HG03045 (cell line): ENCODE measurements at regions not wholly inside any gene's neighbourhood (a gene's known extent, or its start where the extent isn't known, plus 50 kb on each side); places are given as distances from the start of the nearest gene placed in this dataset.
"Not testable (repeated sequence)": the region's sequence is repeated elsewhere in the genome, so short reads cannot be mapped to it uniquely, and the experiment has no call there.

Experiments used
- ATAC-seq: cut with Tn5 transposase; IDR thresholded peaks from one replicate; pipeline ENCODE4 v1.9.1; 2021; ENCODE audit warnings: mild to moderate bottlenecking, moderate library complexity; ENCODE audit not compliant: unreplicated experiment

- ATAC-seq, result no peak
Observed at GRCh38 chr1:88472714-88473113, 211.4 kb upstream of the PKN2 start.

- no peak for ATAC-seq
Observed at GRCh38 chr1:88474555-88475304, 209.3 kb upstream of the PKN2 start.

- no peak for ATAC-seq
Observed at GRCh38 chr1:88484881-88485280, 199.2 kb upstream of the PKN2 start.

- no peak for ATAC-seq
Observed at GRCh38 chr1:88488237-88488636, 195.8 kb upstream of the PKN2 start.

DNA sequence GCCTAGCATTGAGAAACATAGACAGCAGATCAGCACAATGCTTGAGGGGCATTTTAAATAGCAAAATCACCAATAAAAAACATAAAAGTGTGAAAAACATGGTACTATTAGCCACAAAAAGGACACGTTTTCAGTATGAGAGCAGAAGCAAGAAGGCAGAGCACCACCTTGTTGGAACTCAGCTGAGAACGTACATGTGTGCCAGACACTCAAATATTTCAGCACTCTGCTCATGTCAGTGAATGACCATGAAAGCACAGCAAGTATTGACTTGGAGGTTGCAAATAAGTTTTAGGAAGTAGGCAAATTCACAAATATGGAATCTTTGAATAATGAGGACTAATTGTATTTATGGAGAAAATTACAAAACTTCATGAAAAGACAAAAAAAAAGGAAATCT is 193.4 kb upstream of the PKN2 start:
- ATAC-seq, result no peak

DNA sequence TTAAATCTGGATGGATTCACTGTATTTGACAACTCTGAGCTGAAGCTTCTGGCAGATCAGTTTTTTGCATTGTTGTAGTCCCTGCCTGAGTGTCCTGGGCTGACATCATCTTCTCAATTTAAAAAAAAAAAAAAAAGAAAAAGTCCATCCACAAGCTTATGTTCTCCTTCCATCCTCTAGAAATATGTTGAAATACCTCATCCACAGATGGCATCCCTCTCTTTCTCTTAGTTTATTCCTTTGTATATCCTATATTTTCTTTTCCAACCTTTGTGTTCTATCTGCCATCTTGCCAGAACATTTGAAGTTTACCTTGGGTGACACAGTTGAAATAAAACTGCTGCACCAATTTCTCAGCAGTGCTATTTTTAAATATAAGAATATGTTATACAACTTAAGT is 184.4 kb upstream of the PKN2 start:
- no peak for ATAC-seq

GRCh38 chr1:88502886-88503285 is 181.2 kb upstream of the PKN2 start:
- ATAC-seq, result no peak

DNA sequence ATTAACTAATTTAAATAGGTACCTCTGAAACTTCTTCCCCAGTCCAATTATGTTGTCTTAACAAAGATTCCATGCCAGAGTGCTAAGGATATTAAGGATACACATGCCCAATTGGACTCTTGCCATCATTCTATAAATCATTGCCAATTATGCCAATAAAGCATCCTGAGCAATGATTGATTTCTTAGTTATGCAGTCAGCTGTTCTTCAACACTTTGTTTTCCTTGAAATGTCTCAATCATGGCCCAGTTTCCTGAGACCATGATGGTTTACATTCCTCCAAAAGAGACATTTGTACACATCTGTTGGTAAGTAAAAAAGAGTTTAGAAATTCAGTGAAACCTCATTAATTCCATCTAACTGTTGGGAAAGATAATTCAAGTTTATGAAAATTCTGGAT is 180.4 kb upstream of the PKN2 start:
- ATAC-seq, result no peak

DNA sequence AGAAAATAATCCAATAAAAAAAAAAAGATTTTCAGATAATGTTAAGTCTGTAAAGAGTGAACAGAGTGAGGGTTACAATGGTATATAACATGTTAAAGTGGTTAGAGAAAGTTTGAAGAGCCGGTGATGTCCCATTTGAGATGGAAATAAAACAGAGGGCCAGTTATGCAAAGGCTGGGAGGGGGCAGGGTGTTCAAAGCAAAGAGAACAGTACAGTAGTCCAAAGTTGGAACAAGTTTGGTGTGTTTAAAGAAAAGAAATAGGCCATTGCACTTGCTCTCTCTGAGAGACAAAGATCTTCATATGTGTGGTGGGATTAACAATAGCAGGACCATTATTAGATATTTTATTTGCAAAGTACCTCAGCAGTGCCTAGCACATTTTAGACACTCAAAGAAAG is 179.5 kb upstream of the PKN2 start:
- ATAC-seq, result no peak

DNA sequence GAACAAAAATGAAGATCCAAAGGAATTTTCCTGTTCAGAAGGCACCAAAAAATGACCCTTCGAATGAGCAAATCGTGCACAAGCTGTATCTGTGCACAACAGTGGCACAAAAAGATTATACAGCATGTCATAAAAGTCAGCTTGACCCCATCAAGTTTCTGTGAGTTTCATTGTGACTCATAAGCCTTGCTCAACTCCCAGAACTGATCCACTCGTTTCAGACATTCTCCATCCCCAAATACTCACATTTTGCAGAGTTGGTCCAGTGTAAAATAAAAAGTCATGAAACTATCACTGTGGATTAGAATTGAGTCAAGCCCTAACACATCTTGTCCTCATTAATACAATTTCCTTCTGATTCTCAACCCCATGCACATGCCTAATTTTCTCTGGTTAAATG is 174.7 kb upstream of the PKN2 start:
- no peak for ATAC-seq

DNA sequence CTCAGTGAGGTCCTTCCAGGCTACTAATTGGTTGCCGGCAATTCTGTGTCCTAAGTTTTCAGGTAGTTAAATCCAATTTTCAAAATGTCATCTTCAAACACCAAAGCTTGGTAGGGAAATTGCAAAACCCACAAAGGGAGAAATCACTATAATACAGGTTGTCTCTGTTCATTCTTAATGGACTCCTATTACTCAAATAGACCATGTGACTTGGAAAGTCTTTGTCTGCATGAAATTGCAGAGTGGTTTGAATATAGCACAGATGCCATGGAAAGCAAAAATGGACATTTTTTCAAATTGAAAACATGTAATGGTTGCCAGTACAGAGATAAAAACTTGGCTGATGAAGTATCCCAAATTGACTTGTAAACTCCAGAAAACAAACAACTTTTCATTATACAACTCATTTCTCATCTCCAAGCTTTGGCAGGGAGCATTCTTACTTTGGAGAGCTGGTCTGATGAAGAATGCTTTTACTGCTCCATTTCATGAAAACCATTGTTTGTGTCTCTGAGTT is 169.5 kb upstream of the PKN2 start:
- no peak for ATAC-seq

DNA sequence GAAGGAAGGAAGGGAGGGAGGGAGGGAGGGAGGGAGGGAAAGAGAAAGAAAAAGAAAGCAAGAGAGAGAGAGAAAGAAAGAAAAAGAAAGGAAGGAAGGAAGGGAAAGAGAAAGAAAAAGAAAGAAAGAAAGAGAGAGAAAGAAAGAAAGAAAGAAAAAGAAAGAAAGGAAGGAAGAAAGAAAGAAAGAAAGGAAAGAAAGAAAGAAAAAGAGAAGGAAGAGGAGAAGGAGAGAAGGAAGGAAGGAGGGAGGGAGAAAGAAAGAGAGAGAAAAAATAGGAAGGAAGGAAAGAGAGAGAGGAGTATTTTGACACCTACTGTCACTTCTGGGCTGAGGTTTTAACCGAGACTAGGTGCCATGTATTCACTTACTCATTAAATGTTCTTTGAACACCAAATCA is 166.6 kb upstream of the PKN2 start:
- not testable (repeated sequence) for ATAC-seq

DNA sequence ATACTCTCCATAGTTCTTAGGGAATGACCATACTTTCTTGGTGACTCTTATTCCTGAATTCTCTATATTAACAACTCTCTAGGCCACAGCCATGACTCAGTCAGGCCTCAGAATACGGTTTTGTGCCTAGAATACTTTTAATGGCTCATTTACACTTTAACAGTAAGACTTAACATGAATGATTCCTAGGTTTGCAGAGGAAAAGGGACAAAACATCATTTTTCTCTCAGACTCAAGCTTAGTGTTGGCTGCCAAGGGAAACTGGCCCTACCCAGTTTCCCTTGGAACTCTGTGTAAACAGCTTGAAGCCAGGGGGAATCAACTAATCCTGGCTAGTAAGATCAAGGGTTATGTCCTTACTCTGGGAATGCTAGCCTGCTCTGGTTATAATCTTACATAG is 164.9 kb upstream of the PKN2 start:
- no peak for ATAC-seq

DNA sequence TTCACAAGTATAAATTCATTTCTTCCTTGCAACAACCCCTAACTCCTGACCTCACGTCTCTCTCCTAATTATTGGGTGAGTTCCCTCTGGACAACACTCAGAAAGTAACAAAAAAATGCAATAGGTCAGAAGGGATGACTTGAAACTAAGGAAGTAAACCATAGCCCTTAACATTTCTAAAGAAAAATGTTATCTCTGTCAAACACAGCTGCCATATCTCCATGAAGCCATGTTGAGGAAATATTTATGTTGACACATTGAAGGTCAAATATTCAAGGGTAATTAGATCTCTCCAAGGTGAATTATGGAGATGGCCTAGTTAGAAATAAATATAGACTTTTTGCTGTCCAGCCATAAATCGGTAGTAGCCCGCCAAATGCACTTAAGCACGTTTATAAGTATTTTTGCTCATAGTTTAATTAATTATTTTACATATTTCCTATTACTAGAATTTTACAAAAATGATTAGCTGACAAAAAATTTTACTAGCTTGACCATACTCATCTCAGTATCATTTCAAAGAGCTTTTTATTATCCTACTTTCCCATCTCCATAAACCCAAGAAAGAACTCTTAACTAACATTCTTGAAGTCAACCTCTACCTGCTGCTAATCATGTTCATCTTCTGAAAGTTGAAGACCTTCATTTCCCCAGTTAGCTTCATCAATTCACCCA is 160.1 kb upstream of the PKN2 start:
- ATAC-seq, result no peak

- no peak for ATAC-seq
Observed at GRCh38 chr1:88526456-88526855, 157.6 kb upstream of the PKN2 start.

- ATAC-seq, result no peak
Observed at GRCh38 chr1:88528792-88529191, 155.3 kb upstream of the PKN2 start.

- ATAC-seq, result no peak
Observed at GRCh38 chr1:88529581-88529980, 154.5 kb upstream of the PKN2 start.

GRCh38 chr1:88530246-88530645 is 153.8 kb upstream of the PKN2 start:
- no peak for ATAC-seq

GRCh38 chr1:88537787-88538186 is 146.3 kb upstream of the PKN2 start:
- no peak for ATAC-seq

- no peak for ATAC-seq
Observed at GRCh38 chr1:88538222-88538899, 145.7 kb upstream of the PKN2 start.

GRCh38 chr1:88540255-88540654 is 143.8 kb upstream of the PKN2 start:
- ATAC-seq, result no peak

DNA sequence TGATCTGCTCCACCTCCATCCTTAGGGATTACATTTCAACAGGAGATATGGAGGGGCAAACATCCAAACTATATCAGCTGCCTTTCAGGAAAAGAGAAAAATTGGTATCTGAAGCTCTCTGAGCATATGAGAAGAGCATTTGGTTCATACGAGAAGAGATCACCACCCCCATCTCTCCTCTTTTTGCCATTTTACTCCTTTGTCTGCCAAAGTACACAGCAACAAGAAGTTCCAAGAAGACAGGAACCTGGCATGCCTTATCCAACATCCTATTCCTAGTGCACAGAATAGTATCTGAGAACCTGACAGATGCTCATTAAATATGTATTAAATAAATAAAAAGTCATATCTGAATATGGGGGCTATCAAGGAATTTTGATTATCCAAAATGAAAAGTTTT is 142.5 kb upstream of the PKN2 start:
- no peak for ATAC-seq
